GM23338 (cell line): ENCODE measurements at regions not wholly inside any gene's neighbourhood (a gene's known extent, or its start where the extent isn't known, plus 50 kb on each side); places are given as distances from the start of the nearest gene placed in this dataset.

Experiments used
- EZH2 ChIP-seq: fragments of 200-600 bp; sonication (generic); IDR thresholded peaks from one replicate; pipeline ENCODE4 v1.8.0; 2017; ENCODE audit warnings: antibody characterized with exemption, mild to moderate bottlenecking, low read depth; ENCODE audit not compliant: unreplicated experiment
- EZH2phosphoT487 ChIP-seq: fragments of 200-600 bp; sonication (generic); IDR thresholded peaks from one replicate; pipeline ENCODE4 v1.8.1; 2018; ENCODE audit warnings: antibody characterized with exemption; ENCODE audit not compliant: unreplicated experiment
- JUNB ChIP-seq: IDR thresholded peaks from one replicate; pipeline ENCODE4 v1.6.1; 2016; ENCODE audit warnings: antibody characterized with exemption; ENCODE audit not compliant: unreplicated experiment
- NANOG ChIP-seq: IDR thresholded peaks from 2 replicates; pipeline ENCODE4 v1.6.1; 2016; ENCODE audit warnings: antibody characterized with exemption, borderline replicate concordance
- POLR2AphosphoS5 ChIP-seq: IDR thresholded peaks from 2 replicates; pipeline ENCODE4 v1.6.1; 2016; ENCODE audit warnings: antibody characterized with exemption, low read depth
- STAT1 ChIP-seq: IDR thresholded peaks from one replicate; pipeline ENCODE4 v1.6.1; 2016; ENCODE audit warnings: antibody characterized with exemption; ENCODE audit not compliant: unreplicated experiment
- TF ChIP-seq, protein P1 (sequence below), 2 experiments: fragments of 200-600 bp in 1 of 2; sonication (generic) in 1 of 2; conservative IDR thresholded peaks; 2 replicates each; pipeline versions ENCODE4 v1.5.1 to v1.6.1; 2016 to 2017; ENCODE audit warnings: antibody characterized with exemption in 2 of 2, low read depth in 2 of 2, mild to moderate bottlenecking in 2 of 2, moderate library complexity in 1 of 2
- TF ChIP-seq, protein P2 (sequence below): IDR thresholded peaks from one replicate; pipeline ENCODE4 v1.6.1; 2018; ENCODE audit warnings: antibody characterized with exemption; ENCODE audit not compliant: unreplicated experiment

- TF ChIP-seq, protein P1, sequence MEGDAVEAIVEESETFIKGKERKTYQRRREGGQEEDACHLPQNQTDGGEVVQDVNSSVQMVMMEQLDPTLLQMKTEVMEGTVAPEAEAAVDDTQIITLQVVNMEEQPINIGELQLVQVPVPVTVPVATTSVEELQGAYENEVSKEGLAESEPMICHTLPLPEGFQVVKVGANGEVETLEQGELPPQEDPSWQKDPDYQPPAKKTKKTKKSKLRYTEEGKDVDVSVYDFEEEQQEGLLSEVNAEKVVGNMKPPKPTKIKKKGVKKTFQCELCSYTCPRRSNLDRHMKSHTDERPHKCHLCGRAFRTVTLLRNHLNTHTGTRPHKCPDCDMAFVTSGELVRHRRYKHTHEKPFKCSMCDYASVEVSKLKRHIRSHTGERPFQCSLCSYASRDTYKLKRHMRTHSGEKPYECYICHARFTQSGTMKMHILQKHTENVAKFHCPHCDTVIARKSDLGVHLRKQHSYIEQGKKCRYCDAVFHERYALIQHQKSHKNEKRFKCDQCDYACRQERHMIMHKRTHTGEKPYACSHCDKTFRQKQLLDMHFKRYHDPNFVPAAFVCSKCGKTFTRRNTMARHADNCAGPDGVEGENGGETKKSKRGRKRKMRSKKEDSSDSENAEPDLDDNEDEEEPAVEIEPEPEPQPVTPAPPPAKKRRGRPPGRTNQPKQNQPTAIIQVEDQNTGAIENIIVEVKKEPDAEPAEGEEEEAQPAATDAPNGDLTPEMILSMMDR (conservative IDR thresholded peaks at IDR 0.05; ENCODE audit: low read depth in 2 of 2), result no peak
- TF ChIP-seq JUNB, result no peak
- TF ChIP-seq POLR2AphosphoS5, result no peak
- TF ChIP-seq, protein P2, sequence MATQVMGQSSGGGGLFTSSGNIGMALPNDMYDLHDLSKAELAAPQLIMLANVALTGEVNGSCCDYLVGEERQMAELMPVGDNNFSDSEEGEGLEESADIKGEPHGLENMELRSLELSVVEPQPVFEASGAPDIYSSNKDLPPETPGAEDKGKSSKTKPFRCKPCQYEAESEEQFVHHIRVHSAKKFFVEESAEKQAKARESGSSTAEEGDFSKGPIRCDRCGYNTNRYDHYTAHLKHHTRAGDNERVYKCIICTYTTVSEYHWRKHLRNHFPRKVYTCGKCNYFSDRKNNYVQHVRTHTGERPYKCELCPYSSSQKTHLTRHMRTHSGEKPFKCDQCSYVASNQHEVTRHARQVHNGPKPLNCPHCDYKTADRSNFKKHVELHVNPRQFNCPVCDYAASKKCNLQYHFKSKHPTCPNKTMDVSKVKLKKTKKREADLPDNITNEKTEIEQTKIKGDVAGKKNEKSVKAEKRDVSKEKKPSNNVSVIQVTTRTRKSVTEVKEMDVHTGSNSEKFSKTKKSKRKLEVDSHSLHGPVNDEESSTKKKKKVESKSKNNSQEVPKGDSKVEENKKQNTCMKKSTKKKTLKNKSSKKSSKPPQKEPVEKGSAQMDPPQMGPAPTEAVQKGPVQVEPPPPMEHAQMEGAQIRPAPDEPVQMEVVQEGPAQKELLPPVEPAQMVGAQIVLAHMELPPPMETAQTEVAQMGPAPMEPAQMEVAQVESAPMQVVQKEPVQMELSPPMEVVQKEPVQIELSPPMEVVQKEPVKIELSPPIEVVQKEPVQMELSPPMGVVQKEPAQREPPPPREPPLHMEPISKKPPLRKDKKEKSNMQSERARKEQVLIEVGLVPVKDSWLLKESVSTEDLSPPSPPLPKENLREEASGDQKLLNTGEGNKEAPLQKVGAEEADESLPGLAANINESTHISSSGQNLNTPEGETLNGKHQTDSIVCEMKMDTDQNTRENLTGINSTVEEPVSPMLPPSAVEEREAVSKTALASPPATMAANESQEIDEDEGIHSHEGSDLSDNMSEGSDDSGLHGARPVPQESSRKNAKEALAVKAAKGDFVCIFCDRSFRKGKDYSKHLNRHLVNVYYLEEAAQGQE, result no peak
- TF ChIP-seq EZH2, result no peak
- no peak for TF ChIP-seq STAT1
- no peak for TF ChIP-seq EZH2phosphoT487
- TF ChIP-seq NANOG, result no peak
Observed at GRCh38 chr2:40957508-40957907, 505.6 kb upstream of the SLC8A1 start.
